WERI-Rb-1 (cell line): ENCODE measurements at regions not wholly inside any gene's neighbourhood (a gene's known extent, or its start where the extent isn't known, plus 50 kb on each side); places are given as distances from the start of the nearest gene placed in this dataset.

ENCODE experiments used
- DNase-seq: peaks from one replicate; pipeline ENCODE4 v3.0.0-alpha.2; 2020
- H3K27ac ChIP-seq: fragments of 250-450 bp; sonication (Bioruptor Pico); 2 replicates; pipeline ENCODE4 v1.5.1; 2020; ENCODE audit warnings: mild to moderate bottlenecking, moderate library complexity
- H3K27me3 ChIP-seq: fragments of 250-450 bp; sonication (Bioruptor Pico); 2 replicates; pipeline ENCODE4 v1.5.1; 2021; ENCODE audit warnings: mild to moderate bottlenecking, low read depth, moderate library complexity; ENCODE audit not compliant: insufficient read depth, severe bottlenecking
- H3K36me3 ChIP-seq: fragments of 250-450 bp; sonication (Bioruptor Pico); 2 replicates; pipeline ENCODE4 v1.5.1; 2020; ENCODE audit warnings: mild to moderate bottlenecking, moderate library complexity
- H3K4me3 ChIP-seq: 2 replicates; pipeline ENCODE4 v1.5.1; 2011; ENCODE audit warnings: low read depth, mild to moderate bottlenecking, control low read depth, low read length
- H3K9me3 ChIP-seq: fragments of 250-450 bp; sonication (Bioruptor Pico); 2 replicates; pipeline ENCODE4 v1.5.1; 2021; ENCODE audit warnings: mild to moderate bottlenecking, moderate library complexity; ENCODE audit not compliant: severe bottlenecking
- TF ChIP-seq, protein P1 (sequence below): IDR thresholded peaks from 2 replicates; pipeline ENCODE4 v1.5.1; 2011; ENCODE audit warnings: low read depth, mild to moderate bottlenecking, control low read depth, inconsistent platforms, low read length

GRCh38 chr14:44658389-44658696 is 151.3 kb upstream of the FSCB start:
- no peak for DNase-seq
- Histone ChIP-seq H3K36me3 (no peaks in the 10 kb centered on the region), H3K4me3 (no peak overlapping the region), H3K27me3 (peaks cover 51% of the 10 kb centered on the region), H3K9me3 (no peaks in the 10 kb centered on the region), H3K27ac (no peak overlapping the region)
- TF ChIP-seq, protein P1, sequence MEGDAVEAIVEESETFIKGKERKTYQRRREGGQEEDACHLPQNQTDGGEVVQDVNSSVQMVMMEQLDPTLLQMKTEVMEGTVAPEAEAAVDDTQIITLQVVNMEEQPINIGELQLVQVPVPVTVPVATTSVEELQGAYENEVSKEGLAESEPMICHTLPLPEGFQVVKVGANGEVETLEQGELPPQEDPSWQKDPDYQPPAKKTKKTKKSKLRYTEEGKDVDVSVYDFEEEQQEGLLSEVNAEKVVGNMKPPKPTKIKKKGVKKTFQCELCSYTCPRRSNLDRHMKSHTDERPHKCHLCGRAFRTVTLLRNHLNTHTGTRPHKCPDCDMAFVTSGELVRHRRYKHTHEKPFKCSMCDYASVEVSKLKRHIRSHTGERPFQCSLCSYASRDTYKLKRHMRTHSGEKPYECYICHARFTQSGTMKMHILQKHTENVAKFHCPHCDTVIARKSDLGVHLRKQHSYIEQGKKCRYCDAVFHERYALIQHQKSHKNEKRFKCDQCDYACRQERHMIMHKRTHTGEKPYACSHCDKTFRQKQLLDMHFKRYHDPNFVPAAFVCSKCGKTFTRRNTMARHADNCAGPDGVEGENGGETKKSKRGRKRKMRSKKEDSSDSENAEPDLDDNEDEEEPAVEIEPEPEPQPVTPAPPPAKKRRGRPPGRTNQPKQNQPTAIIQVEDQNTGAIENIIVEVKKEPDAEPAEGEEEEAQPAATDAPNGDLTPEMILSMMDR, result no peak

DNA sequence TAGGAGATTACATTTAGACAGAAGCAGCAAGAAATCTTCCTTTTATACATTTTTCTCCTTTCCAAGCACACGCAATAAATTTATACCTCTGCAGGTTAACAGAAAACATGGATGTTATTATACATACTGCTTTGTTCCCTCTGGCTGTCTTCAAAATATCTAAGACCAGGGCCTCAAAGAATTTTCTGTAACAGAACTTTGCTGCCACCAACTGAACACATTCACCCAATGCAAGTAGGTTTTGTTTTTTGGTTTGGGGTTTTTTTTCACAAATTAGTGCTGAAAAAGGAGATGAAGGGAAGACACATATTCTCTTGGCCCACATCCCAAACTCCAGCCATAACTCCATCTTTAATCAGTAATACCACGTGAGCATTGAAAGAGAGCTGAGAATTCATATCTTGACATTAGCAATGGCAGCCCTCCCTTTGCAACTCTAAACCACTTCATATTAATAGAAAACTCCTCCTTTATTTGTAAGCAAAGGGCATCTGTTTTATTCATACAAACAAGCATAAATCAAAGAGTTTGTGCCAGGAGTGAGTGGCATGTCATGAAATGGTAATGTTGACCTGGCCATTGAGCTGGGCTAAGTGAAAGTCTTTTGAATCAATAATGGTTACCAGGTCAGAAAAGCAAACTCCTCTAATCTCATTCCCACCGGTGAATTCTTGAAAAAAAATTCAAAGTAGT is 150.8 kb upstream of the FSCB start:
- Histone ChIP-seq H3K27me3 (peaks cover 50% of the 10 kb centered on the region), H3K4me3 (no peak overlapping the region), H3K36me3 (no peaks in the 10 kb centered on the region), H3K27ac (no peak overlapping the region), H3K9me3 (no peaks in the 10 kb centered on the region)
- DNase-seq, result no peak
- TF ChIP-seq, protein P1, result no peak

- no peaks in the 10 kb centered on the region for H3K36me3 ChIP-seq
- TF ChIP-seq, protein P1, result no peak
- no peak overlapping the region for H3K27ac ChIP-seq
- no peak for DNase-seq
- H3K4me3 ChIP-seq, result no peak overlapping the region
- H3K27me3 ChIP-seq, result peaks cover 50% of the 10 kb centered on the region
- no peaks in the 10 kb centered on the region for H3K9me3 ChIP-seq
Measured at GRCh38 chr14:44657203-44657602, 150.1 kb upstream of the FSCB start.

DNA sequence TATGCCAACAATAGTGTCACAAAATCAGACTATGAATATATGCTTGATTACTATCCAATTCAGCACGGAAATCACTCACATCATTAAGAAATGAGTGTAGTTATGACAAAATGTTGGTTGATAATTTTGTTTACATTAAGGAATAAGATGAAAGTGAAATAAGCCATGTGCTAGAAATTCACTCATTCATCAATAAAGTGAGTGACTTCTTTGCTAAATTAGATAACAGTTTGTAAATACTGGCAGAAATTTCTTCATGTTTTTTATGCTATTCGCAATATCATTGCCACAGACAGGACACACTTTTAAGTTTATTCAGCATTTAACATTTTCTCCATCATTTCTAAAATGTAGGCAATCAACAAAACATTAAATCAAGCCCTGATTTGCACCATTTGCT is 147.5 kb upstream of the FSCB start:
- DNase-seq, result no peak
- H3K27me3 ChIP-seq, result peaks cover 32% of the 10 kb centered on the region
- no peaks in the 10 kb centered on the region for H3K36me3 ChIP-seq
- no peaks in the 10 kb centered on the region for H3K9me3 ChIP-seq
- TF ChIP-seq, protein P1, result no peak
- H3K27ac ChIP-seq, result no peak overlapping the region
- no peak overlapping the region for H3K4me3 ChIP-seq

- Histone ChIP-seq H3K4me3 (no peak overlapping the region), H3K9me3 (no peaks in the 10 kb centered on the region), H3K27ac (no peak overlapping the region), H3K36me3 (no peaks in the 10 kb centered on the region), H3K27me3 (peaks cover 29% of the 10 kb centered on the region)
- no peak for DNase-seq
- TF ChIP-seq, protein P1, result no peak
Measured at GRCh38 chr14:44653641-44654040, 146.6 kb upstream of the FSCB start.

- TF ChIP-seq, protein P1, result no peak
- no peak overlapping the region for H3K27ac ChIP-seq
Measured at GRCh38 chr14:44652640-44653039, 145.6 kb upstream of the FSCB start.

More at GRCh38 chr14:44652640-44653039, 145.6 kb upstream of the FSCB start:
- H3K9me3 ChIP-seq, result no peaks in the 10 kb centered on the region
- DNase-seq, result no peak
- H3K27me3 ChIP-seq, result peaks cover 29% of the 10 kb centered on the region
- H3K4me3 ChIP-seq, result no peak overlapping the region
- H3K36me3 ChIP-seq, result no peaks in the 10 kb centered on the region
